H9 (cell line): ENCODE measurements at regions not wholly inside any gene's neighbourhood (a gene's known extent, or its start where the extent isn't known, plus 50 kb on each side); places are given as distances from the start of the nearest gene placed in this dataset.
A peak's percentile ranks its signal among the peaks of the same experiment; 100 is the strongest.

ENCODE experiments used
- DNase-seq: peaks from one replicate; pipeline ENCODE4 v3.0.0-alpha.2; 2017
- H2AFZ ChIP-seq: one replicate; pipeline ENCODE4 v1.6.1; 2013; ENCODE audit warnings: mild to moderate bottlenecking, low read length, control low read depth, moderate library complexity
- H2AK5ac ChIP-seq: 2 replicates; pipeline ENCODE4 v1.6.1; 2013; ENCODE audit warnings: low read length, control low read depth, mixed read lengths; ENCODE audit not compliant: insufficient read length
- H2BK120ac ChIP-seq: one replicate; pipeline ENCODE4 v1.6.1; 2013; ENCODE audit warnings: low read depth, mild to moderate bottlenecking, low read length, control low read depth, inconsistent platforms; ENCODE audit not compliant: poor library complexity, severe bottlenecking
- H2BK12ac ChIP-seq: 2 replicates; pipeline ENCODE4 v1.6.1; 2013; ENCODE audit warnings: low read length, control low read depth, mixed read lengths, low read depth; ENCODE audit not compliant: insufficient read length
- H2BK15ac ChIP-seq: 2 replicates; pipeline ENCODE4 v1.6.1; 2013; ENCODE audit warnings: low read depth, low read length, control low read depth
- H2BK20ac ChIP-seq: one replicate; pipeline ENCODE4 v1.6.1; 2013; ENCODE audit warnings: low read depth, mild to moderate bottlenecking, low read length, control low read depth, inconsistent platforms; ENCODE audit not compliant: poor library complexity, severe bottlenecking
- H2BK5ac ChIP-seq: 2 replicates; pipeline ENCODE4 v1.6.1; 2013; ENCODE audit warnings: low read length, control low read depth, mixed read lengths; ENCODE audit not compliant: insufficient read length
- H3K14ac ChIP-seq: 2 replicates; pipeline ENCODE4 v1.6.1; 2013; ENCODE audit warnings: low read length, control low read depth; ENCODE audit not compliant: insufficient read depth
- H3K18ac ChIP-seq: 2 replicates; pipeline ENCODE4 v1.6.1; 2013; ENCODE audit warnings: low read depth, mild to moderate bottlenecking, mixed read lengths, low read length, control low read depth; ENCODE audit not compliant: insufficient read length
- H3K23ac ChIP-seq: 2 replicates; pipeline ENCODE4 v1.6.1; 2013; ENCODE audit warnings: low read length, control low read depth, mixed read lengths, low read depth; ENCODE audit not compliant: insufficient read length
- H3K23me2 ChIP-seq: 2 replicates; pipeline ENCODE4 v1.6.1; 2013; ENCODE audit warnings: low read depth, mild to moderate bottlenecking, mixed read lengths, low read length, control low read depth; ENCODE audit not compliant: insufficient read length, poor library complexity, severe bottlenecking
- H3K27ac ChIP-seq: 2 replicates; pipeline ENCODE4 v1.5.1; 2013; ENCODE audit warnings: low read length, control low read depth, mixed read lengths, low read depth; ENCODE audit not compliant: insufficient read length
- H3K27me3 ChIP-seq: 2 replicates; pipeline ENCODE4 v1.6.1; 2013; ENCODE audit warnings: low read length, control low read depth, inconsistent platforms; ENCODE audit not compliant: insufficient read depth
- H3K4ac ChIP-seq: 2 replicates; pipeline ENCODE4 v1.6.1; 2013; ENCODE audit warnings: low read depth, mild to moderate bottlenecking, control low read depth, inconsistent platforms, low read length, moderate library complexity
- H3K4me1 ChIP-seq: 2 replicates; pipeline ENCODE4 v1.6.1; 2013; ENCODE audit warnings: low read length, control low read depth, inconsistent platforms; ENCODE audit not compliant: insufficient read depth
- H3K4me2 ChIP-seq: 2 replicates; pipeline ENCODE4 v1.6.1; 2013; ENCODE audit warnings: low read length, control low read depth, mixed read lengths; ENCODE audit not compliant: insufficient read length, insufficient read depth
- H3K56ac ChIP-seq: 2 replicates; pipeline ENCODE4 v1.6.1; 2013; ENCODE audit warnings: low read depth, mild to moderate bottlenecking, mixed read lengths, low read length, control low read depth; ENCODE audit not compliant: insufficient read length
- H3K79me1 ChIP-seq: 2 replicates; pipeline ENCODE4 v1.6.1; 2013; ENCODE audit warnings: low read depth, mild to moderate bottlenecking, moderate library complexity, low read length, control low read depth, inconsistent platforms; ENCODE audit not compliant: insufficient read depth, poor library complexity, severe bottlenecking
- H3K79me2 ChIP-seq: 2 replicates; pipeline ENCODE4 v1.6.1; 2013; ENCODE audit warnings: low read length, control low read depth, inconsistent platforms; ENCODE audit not compliant: insufficient read depth
- H3K9ac ChIP-seq: 2 replicates; pipeline ENCODE4 v1.6.1; 2013; ENCODE audit warnings: low read length, control low read depth, mixed read lengths; ENCODE audit not compliant: insufficient read length; ENCODE audit errors: extremely low read depth
- H3K9me3 ChIP-seq: one replicate; pipeline ENCODE4 v1.6.1; 2013; ENCODE audit warnings: low read depth, low read length, inconsistent platforms; ENCODE audit not compliant: control insufficient read depth
- H3T11ph ChIP-seq: one replicate; pipeline ENCODE4 v1.6.1; 2013; ENCODE audit warnings: mild to moderate bottlenecking, low read length, control low read depth, inconsistent platforms
- H4K20me1 ChIP-seq: one replicate; pipeline ENCODE4 v1.6.1; 2013; ENCODE audit not compliant: control insufficient read depth, insufficient read length, insufficient read depth
- H4K5ac ChIP-seq: 2 replicates; pipeline ENCODE4 v1.6.1; 2013; ENCODE audit warnings: low read depth, mild to moderate bottlenecking, mixed read lengths, low read length, control low read depth; ENCODE audit not compliant: insufficient read length
- H4K8ac ChIP-seq: replicated peaks from 2 replicates; pipeline ENCODE4 v1.6.1; 2013; ENCODE audit warnings: low read length, control low read depth, mixed read lengths, low read depth; ENCODE audit not compliant: insufficient read length
- H4K91ac ChIP-seq: 2 replicates; pipeline ENCODE4 v1.6.1; 2013; ENCODE audit warnings: low read depth, mild to moderate bottlenecking, moderate library complexity, mixed read lengths, low read length, control low read depth; ENCODE audit not compliant: insufficient read length
- H3K27ac Mint-ChIP-seq, 3 experiments: 2 replicates in 2 of 3; 3 replicates in 1 of 3; pipeline ENCODE4 v1.8.0; 2020 to 2021; ENCODE audit warnings: mixed read lengths in 3 of 3, mild to moderate bottlenecking in 1 of 3, moderate library complexity in 1 of 3
- H3K27me3 Mint-ChIP-seq: 2 replicates; pipeline ENCODE4 v1.8.0; 2021; ENCODE audit warnings: low read depth, mild to moderate bottlenecking, moderate library complexity, mixed read lengths
- H3K36me3 Mint-ChIP-seq, 3 experiments: 2 replicates in 2 of 3; 3 replicates in 1 of 3; pipeline ENCODE4 v1.8.0; 2020 to 2021; ENCODE audit warnings: low read depth in 3 of 3, mixed read lengths in 3 of 3; ENCODE audit not compliant: insufficient read depth in 1 of 3
- H3K4me1 Mint-ChIP-seq, 2 experiments: 2 replicates each; pipeline ENCODE4 v1.8.0; 2020; ENCODE audit warnings: mixed read lengths in 2 of 2
- H3K4me3 Mint-ChIP-seq, 2 experiments: 2 replicates in 1 of 2; 3 replicates in 1 of 2; pipeline ENCODE4 v1.8.0; 2020 to 2021; ENCODE audit warnings: mild to moderate bottlenecking in 2 of 2, mixed read lengths in 2 of 2, moderate library complexity in 1 of 2
- H3K9me3 Mint-ChIP-seq, 2 experiments: 2 replicates in 1 of 2; 3 replicates in 1 of 2; pipeline ENCODE4 v1.8.0; 2020; ENCODE audit warnings: mild to moderate bottlenecking in 2 of 2, mixed read lengths in 2 of 2, moderate library complexity in 1 of 2
- WGBS: extraction: QIAGEN DNeasy Blood & Tissue Kit; methylation state at CpG from one replicate; pipeline ENCODE4 v1.1.7; 2013; ENCODE audit warnings: missing lambda C conversion rate, low lambda C conversion rate, mixed read lengths; ENCODE audit not compliant: insufficient read length; ENCODE audit errors: extremely low coverage; 5-methylcytosine and 5-hydroxymethylcytosine counted together
- TF ChIP-seq, protein P1 (sequence below): fragments of 200-600 bp; sonication (generic); conservative IDR thresholded peaks from 3 replicates; pipeline ENCODE4 v1.8.0; 2021; ENCODE audit warnings: antibody characterized with exemption, mild to moderate bottlenecking

DNA sequence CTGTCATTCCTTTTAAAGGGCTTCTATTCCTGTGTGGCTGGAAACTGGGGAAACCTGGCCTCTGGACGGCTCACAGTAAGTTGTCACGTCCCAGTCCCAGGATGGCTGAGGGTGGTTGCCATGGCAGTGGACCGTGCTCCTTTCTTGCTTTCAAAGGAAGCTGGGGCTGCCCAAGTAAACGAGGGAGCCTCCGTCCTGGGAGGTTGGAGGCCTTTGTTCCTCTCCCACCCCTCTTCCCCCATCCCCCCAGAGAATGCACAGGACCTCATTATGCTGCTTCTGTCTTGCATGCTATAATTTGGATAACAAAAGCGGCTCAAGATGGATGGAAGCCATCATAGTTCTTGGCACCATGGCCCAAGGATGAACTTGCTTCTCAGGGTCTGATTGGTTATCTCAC, 325.5 kb upstream of the HS6ST1 start:
- Histone ChIP-seq H2AK5ac (no peak overlapping the region), H3K56ac (no peak overlapping the region), H3K18ac (peak overlapping the region; percentile 20), H3K27me3 (no peaks in the 10 kb centered on the region), H3K27ac (peak overlapping the region; percentile 86), H2AFZ (no peak overlapping the region), H3K23me2 (no peaks in the 10 kb centered on the region), H3K23ac (no peak overlapping the region), H2BK20ac (no peak overlapping the region), H3K4ac (no peak overlapping the region; the same call in 1 of the 2 replicates), H3K4me2 (peak overlapping the region; percentile 42), H3K9ac (no peak overlapping the region), H3K79me1 (no peaks in the 10 kb centered on the region), H2BK12ac (peak overlapping the region; percentile 0), H3K4me1 (peaks cover 21% of the 10 kb centered on the region), H3K9me3 (no peaks in the 10 kb centered on the region), H2BK120ac (no peak overlapping the region), H2BK5ac (no peak overlapping the region), H4K20me1 (no peaks in the 10 kb centered on the region), H2BK15ac (no peak overlapping the region), H4K8ac (no peak overlapping the region), H4K91ac (no peak overlapping the region), H3T11ph (no peak overlapping the region), H4K5ac (no peak overlapping the region), H3K14ac (no peak overlapping the region), H3K79me2 (no peaks in the 10 kb centered on the region)
- no CpG with 5 or more reads among the region's 6 CpGs for WGBS
- TF ChIP-seq, protein P1, sequence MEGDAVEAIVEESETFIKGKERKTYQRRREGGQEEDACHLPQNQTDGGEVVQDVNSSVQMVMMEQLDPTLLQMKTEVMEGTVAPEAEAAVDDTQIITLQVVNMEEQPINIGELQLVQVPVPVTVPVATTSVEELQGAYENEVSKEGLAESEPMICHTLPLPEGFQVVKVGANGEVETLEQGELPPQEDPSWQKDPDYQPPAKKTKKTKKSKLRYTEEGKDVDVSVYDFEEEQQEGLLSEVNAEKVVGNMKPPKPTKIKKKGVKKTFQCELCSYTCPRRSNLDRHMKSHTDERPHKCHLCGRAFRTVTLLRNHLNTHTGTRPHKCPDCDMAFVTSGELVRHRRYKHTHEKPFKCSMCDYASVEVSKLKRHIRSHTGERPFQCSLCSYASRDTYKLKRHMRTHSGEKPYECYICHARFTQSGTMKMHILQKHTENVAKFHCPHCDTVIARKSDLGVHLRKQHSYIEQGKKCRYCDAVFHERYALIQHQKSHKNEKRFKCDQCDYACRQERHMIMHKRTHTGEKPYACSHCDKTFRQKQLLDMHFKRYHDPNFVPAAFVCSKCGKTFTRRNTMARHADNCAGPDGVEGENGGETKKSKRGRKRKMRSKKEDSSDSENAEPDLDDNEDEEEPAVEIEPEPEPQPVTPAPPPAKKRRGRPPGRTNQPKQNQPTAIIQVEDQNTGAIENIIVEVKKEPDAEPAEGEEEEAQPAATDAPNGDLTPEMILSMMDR: no peak
- peak; percentile 77 for DNase-seq
- Mint-ChIP-seq H3K4me1 (peaks cover 69 to 76% of the 10 kb centered on the region in 2 experiments), H3K27ac (peak overlapping the region; percentile 56 to 98 (median 97); a peak in 6 of 7 replicates), H3K9me3 (peaks cover 0 to 3% of the 10 kb centered on the region in 2 experiments; a peak in 1 of 5 replicates), H3K36me3 (peaks cover 0 to 8% (median 2%) of the 10 kb centered on the region in 3 experiments; a peak in 3 of 7 replicates), H3K4me3 (no peak overlapping the region), H3K27me3 (peaks cover 7% of the 10 kb centered on the region)
